OCI-LY1 (cell line): ENCODE measurements at regions not wholly inside any gene's neighbourhood (a gene's known extent, or its start where the extent isn't known, plus 50 kb on each side); places are given as distances from the start of the nearest gene placed in this dataset.

Experiments used
- H2AFZ ChIP-seq: fragments of 200-600 bp; sonication (generic), shearing (Covaris generic); 2 replicates; pipeline ENCODE4 v1.6.0; 2014; ENCODE audit warnings: antibody characterized with exemption, mild to moderate bottlenecking, low read length
- H3F3A ChIP-seq: fragments of 200-600 bp; sonication (generic), shearing (Covaris generic); 2 replicates; pipeline ENCODE4 v1.6.0; 2014; ENCODE audit warnings: mild to moderate bottlenecking, antibody characterized with exemption, low read length, moderate library complexity; ENCODE audit not compliant: insufficient read depth
- H3K27ac ChIP-seq: fragments of 200-600 bp; sonication (generic); 2 replicates; pipeline ENCODE4 v1.5.1; 2014; ENCODE audit warnings: low read length, mixed run types, mild to moderate bottlenecking, low read depth; ENCODE audit not compliant: poor library complexity, severe bottlenecking
- H3K27me3 ChIP-seq: fragments of 200-600 bp; sonication (generic); 2 replicates; pipeline ENCODE4 v1.6.0; 2014; ENCODE audit warnings: antibody characterized with exemption, mild to moderate bottlenecking, low read length, moderate library complexity; ENCODE audit not compliant: insufficient read depth
- H3K36me3 ChIP-seq: fragments of 200-600 bp; sonication (generic); 2 replicates; pipeline ENCODE4 v1.6.1; 2014; ENCODE audit warnings: mild to moderate bottlenecking, antibody characterized with exemption, low read length, moderate library complexity, mixed read lengths; ENCODE audit not compliant: insufficient read depth
- H3K4me1 ChIP-seq: fragments of 200-600 bp; sonication (generic); 2 replicates; pipeline ENCODE4 v1.5.1; 2014; ENCODE audit warnings: mild to moderate bottlenecking, low read length, moderate library complexity; ENCODE audit not compliant: insufficient read depth, severe bottlenecking
- H3K4me2 ChIP-seq: fragments of 200-600 bp; sonication (generic), shearing (Covaris generic); 2 replicates; pipeline ENCODE4 v1.6.1; 2014; ENCODE audit warnings: low read length
- H3K4me3 ChIP-seq: fragments of 200-600 bp; sonication (generic); 2 replicates; pipeline ENCODE4 v1.5.1; 2014; ENCODE audit warnings: low read length, low read depth, mild to moderate bottlenecking, mixed read lengths; ENCODE audit not compliant: poor library complexity, severe bottlenecking
- H3K79me2 ChIP-seq: fragments of 200-600 bp; shearing (Covaris generic); 2 replicates; pipeline ENCODE4 v1.6.1; 2016; ENCODE audit warnings: mixed run types, low read length, mixed read lengths; ENCODE audit not compliant: insufficient read depth
- H3K9ac ChIP-seq: fragments of 200-600 bp; sonication (generic), shearing (Covaris generic); 2 replicates; pipeline ENCODE4 v1.6.1; 2014; ENCODE audit warnings: mild to moderate bottlenecking, low read length, mixed read lengths
- H3K9me2 ChIP-seq: fragments of 200-600 bp; sonication (generic), shearing (Covaris generic); 2 replicates; pipeline ENCODE4 v1.6.1; 2014; ENCODE audit warnings: low read depth, mild to moderate bottlenecking, low read length, mixed read lengths
- H3K9me3 ChIP-seq: fragments of 200-600 bp; shearing (Covaris generic); 2 replicates; pipeline ENCODE4 v1.6.1; 2014; ENCODE audit warnings: low read length, mixed read lengths
- H4K20me1 ChIP-seq: fragments of 200-600 bp; sonication (generic), shearing (Covaris generic); 2 replicates; pipeline ENCODE4 v1.6.0; 2016; ENCODE audit warnings: mild to moderate bottlenecking, low read length; ENCODE audit not compliant: insufficient read depth
- EZH2 ChIP-seq: fragments of 200-600 bp; sonication (generic), shearing (Covaris generic); IDR thresholded peaks from 2 replicates; pipeline ENCODE4 v1.8.0; 2017; ENCODE audit warnings: borderline replicate concordance, mixed run types, mild to moderate bottlenecking, antibody characterized with exemption, low read length, moderate library complexity, mixed read lengths
- TF ChIP-seq, protein P1 (sequence below): fragments of 200-600 bp; sonication (generic), shearing (Covaris generic); IDR thresholded peaks from 2 replicates; pipeline ENCODE4 v1.5.1; 2017; ENCODE audit warnings: mild to moderate bottlenecking, antibody characterized with exemption, low read length, moderate library complexity, mixed read lengths

DNA sequence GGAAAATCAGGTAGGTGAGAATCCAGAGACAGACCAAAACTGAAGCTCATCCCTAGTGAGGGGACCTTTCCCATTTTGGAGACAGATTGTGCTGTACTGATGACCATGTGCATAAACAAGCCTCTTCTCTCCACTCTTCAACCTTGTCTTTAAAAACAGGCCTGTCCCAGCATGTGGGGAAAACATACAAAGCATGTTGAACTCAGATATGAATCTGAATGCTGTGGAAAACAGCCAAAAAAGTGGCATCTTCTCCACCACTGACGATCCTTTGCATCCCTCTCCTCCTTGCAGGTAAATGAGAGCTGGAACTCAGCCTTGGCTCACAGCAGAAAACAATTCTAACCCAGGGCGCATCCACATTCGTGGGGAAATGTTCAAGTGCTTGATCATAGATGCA lies 123.7 kb upstream of the FOXQ1 start:
- H4K20me1 ChIP-seq, result no peaks in the 10 kb centered on the region
- H3K27me3 ChIP-seq, result no peaks in the 10 kb centered on the region
- no peaks in the 10 kb centered on the region for H3K9me3 ChIP-seq
- H3K27ac ChIP-seq, result no peak overlapping the region
- no peaks in the 10 kb centered on the region for H3K79me2 ChIP-seq
- no peak overlapping the region for H3K4me2 ChIP-seq
- TF ChIP-seq, protein P1, sequence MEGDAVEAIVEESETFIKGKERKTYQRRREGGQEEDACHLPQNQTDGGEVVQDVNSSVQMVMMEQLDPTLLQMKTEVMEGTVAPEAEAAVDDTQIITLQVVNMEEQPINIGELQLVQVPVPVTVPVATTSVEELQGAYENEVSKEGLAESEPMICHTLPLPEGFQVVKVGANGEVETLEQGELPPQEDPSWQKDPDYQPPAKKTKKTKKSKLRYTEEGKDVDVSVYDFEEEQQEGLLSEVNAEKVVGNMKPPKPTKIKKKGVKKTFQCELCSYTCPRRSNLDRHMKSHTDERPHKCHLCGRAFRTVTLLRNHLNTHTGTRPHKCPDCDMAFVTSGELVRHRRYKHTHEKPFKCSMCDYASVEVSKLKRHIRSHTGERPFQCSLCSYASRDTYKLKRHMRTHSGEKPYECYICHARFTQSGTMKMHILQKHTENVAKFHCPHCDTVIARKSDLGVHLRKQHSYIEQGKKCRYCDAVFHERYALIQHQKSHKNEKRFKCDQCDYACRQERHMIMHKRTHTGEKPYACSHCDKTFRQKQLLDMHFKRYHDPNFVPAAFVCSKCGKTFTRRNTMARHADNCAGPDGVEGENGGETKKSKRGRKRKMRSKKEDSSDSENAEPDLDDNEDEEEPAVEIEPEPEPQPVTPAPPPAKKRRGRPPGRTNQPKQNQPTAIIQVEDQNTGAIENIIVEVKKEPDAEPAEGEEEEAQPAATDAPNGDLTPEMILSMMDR, result no peak
- TF ChIP-seq EZH2, result no peak
- no peaks in the 10 kb centered on the region for H3F3A ChIP-seq
- no peak overlapping the region for H3K9ac ChIP-seq
- no peaks in the 10 kb centered on the region for H3K36me3 ChIP-seq
- H3K4me3 ChIP-seq, result no peak overlapping the region
- H3K4me1 ChIP-seq, result no peaks in the 10 kb centered on the region
- H3K9me2 ChIP-seq, result no peaks in the 10 kb centered on the region
- H2AFZ ChIP-seq, result no peak overlapping the region

DNA sequence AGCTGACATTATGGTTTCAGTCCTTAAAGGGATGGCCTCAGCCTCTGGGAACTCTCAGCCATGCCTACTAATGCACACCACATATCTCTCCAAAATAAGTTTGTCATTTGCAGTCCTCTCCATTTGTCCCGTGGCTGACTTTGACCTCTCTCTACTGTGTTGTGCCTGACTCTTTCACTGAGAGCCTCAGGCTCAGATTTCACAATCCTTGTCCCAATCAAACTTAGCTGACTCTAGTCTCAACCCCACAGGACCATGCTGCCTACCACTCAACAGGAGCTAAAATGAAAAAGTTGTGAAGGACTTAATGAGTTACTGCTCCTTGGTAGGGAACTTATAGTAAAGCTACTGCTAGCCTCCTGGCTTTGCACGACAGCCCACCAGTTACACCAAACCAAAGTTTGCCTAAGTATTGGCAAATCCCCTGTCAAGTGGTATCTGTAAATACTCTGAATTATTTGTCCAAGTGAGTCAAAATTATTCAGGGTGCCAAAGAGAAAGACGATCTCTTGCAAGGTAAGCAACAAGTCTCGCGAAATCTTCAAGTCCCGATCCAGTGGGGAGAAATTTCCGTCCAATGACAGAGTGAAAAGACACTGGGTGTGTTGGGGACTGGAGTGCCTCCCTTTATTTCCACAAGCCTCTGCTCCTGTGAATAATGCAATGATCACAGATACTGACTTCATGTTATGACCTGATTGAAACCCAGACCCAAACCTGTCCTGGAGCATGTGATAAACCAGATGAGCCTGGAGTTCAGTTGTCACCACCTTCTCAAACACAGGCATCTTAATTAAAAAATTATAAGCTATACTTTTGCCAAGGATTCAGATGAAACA lies 124.4 kb upstream of the FOXQ1 start:
- Histone ChIP-seq H3K27me3 (no peaks in the 10 kb centered on the region), H4K20me1 (no peaks in the 10 kb centered on the region), H3K36me3 (no peaks in the 10 kb centered on the region), H2AFZ (no peak overlapping the region), H3K4me3 (no peak overlapping the region), H3K4me1 (no peaks in the 10 kb centered on the region), H3K4me2 (no peak overlapping the region), H3K9me3 (no peaks in the 10 kb centered on the region), H3K9me2 (no peaks in the 10 kb centered on the region), H3K9ac (no peak overlapping the region), H3K79me2 (no peaks in the 10 kb centered on the region), H3K27ac (no peak overlapping the region), H3F3A (no peaks in the 10 kb centered on the region)
- TF ChIP-seq EZH2, result no peak
- TF ChIP-seq, protein P1, result no peak

DNA sequence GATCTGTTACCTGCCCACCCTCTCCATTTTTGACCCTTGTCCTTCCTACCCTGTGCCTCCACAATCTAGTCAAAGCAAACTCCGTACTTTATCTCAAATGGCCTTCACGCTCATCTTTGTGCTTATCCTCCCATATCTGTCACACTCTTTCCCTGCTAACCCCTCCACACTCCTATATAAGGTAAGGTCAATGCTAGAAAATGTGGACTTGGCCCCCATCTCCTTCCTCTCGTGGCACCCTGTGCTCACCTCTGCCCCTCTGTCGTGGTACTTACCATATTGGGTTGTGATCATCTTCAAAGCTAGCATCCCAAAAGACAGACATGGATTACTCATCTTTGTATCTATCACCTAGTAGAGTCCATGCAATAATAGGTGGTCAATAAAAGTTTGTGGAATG lies 127.6 kb upstream of the FOXQ1 start:
- Histone ChIP-seq H4K20me1 (no peaks in the 10 kb centered on the region), H3K27ac (no peak overlapping the region), H3K4me1 (no peaks in the 10 kb centered on the region), H3K9ac (no peak overlapping the region), H3K9me2 (no peaks in the 10 kb centered on the region), H3K27me3 (no peaks in the 10 kb centered on the region), H3K36me3 (no peaks in the 10 kb centered on the region), H3K79me2 (no peaks in the 10 kb centered on the region), H3K9me3 (no peaks in the 10 kb centered on the region), H3K4me3 (no peak overlapping the region), H3F3A (no peaks in the 10 kb centered on the region), H2AFZ (no peak overlapping the region), H3K4me2 (no peak overlapping the region)
- TF ChIP-seq EZH2, result no peak
- TF ChIP-seq, protein P1, result no peak
